ENCODE measurements at regions not wholly inside any gene's neighbourhood (a gene's known extent, or its start where the extent isn't known, plus 50 kb on each side); places are given as distances from the start of the nearest gene placed in this dataset.

DNA sequence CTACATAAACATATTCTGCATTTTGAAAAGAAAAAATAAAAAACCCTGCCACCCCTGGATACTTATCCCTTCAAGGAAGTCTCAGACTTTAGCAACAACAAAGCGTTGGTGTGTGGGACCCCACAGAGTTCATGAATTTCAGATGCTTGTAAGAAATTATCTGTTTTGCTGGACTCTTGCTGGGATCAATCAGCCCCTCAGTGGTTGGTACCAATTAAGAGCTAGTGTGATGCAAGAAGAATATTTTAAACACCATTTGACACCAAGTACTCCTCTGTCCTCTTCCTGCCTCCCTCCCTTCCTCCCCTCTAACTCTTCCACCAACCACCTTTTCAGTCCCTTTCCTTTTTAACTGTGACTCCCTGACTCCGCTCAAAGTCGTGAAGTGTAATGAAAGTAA is 51.5 kb downstream of the SST start:
- DNase-seq (ENCODE audit: low read depth), result no peak

DNA sequence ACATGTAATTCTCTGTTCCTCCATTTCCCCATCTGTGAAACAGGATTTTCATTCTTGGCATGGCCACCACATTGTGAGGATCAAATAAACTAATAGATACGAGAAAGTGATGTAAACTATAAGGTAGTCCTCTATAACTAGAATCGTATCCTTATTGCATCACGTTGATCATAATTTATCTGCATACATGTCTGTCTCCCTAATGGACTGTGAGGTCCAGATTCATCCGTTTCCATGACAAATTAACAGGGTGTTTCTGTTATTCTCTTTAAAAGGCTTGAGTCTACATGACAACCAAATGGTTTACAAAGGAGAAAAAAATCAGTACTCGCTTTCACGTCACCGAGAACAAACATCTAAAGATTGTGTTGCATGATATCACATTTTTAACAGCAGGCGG is 53.0 kb downstream of the SST start:
- DNase-seq (ENCODE audit: low read depth), result no peak

DNA sequence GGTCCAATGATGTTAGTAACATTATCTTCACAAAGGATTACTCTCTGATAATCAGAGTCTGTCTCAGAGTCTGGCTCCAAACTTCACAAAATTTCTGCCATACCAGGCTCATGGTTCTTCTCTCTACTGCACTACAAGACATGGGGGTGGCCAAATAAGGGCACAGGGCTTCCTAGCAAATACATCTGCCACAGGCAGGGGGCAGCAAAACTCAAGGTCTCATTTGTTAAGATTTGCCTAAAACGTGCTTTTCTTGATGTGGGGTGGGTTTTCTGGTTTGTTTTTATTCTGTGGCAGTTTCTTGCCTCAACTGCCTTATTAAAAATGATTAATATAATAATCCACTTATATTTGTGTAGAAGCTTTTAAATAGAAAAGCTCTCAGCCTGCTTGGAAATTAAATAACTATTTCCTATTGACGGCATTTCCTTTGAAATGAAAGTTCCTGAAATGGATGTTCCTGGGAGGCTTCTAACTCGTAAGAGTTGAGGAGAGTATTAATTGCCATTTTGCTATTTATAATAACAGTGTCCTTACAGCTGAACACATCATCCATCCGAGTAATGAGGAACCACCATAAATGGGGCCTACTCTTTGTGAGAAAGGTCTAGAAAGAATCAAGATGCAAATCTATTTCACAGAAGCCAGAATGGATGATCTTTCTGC is 53.8 kb downstream of the SST start:
- peak; percentile 38 for DNase-seq (ENCODE audit: low read depth)

DNA sequence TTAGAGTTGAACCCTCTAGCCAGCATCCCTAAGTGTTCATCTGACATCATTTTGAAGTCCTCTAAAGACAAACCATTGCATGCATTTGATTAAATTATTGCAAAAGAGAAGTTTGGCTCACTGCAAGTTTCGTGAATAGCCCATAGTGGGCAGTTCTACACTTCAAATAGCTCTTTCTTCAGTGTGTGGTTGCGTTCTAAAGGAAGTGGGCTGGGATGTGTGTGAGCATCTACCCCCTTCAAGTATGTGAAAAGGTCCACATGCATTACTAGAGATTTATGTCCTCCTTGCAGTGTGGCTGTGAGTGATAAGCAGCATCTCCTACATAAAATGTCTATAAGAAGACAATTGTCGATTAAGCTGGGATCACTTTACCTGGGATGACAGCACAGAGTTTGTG is 54.6 kb downstream of the SST start:
- no peak for DNase-seq (ENCODE audit: low read depth)

DNA sequence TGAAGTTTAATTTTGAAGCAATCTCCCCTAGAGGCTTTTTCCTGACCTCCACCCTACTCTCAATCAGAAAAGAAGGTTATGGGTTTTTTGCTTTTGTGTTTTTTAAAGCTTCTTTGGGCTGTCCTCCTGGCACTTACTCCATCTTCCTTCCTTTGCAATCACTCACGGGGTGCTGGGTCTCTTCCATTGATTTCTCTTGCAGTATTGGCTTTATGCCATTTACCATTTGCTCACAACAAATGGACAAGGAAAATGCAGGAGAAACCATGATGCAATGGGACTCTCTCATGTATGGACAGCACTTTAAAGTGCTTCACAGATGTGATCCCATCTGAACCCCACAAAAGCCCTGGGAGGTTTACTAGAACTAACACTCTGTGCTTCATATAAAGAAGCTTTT is 57.5 kb downstream of the SST start:
- DNase-seq (ENCODE audit: low read depth), result no peak

DNA sequence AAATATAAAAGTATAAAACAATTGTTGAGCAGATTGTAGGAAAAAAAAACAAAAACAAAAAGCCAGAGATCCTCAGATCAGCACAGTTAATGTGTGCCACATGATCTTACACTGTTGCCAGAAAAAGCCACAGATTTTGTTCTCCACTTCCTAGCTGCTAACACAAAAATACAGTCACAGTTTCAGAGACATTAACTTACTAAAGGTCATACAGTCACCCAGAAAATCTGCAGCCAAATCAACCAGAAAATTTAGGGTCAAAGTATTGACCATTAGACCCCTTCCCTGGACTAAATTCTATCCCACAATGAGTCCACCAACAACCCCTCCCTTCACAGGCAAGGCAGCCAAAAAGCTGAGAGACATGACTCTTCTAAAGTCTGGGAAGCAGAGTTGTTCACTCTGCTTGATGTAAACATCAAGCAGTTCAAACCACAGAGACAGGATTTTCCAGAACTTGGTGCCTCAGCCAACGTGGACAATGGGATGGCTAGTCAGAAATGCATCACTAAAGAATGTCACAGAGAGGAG is 59.1 kb downstream of the SST start:
- DNase-seq (ENCODE audit: low read depth), result no peak

DNA sequence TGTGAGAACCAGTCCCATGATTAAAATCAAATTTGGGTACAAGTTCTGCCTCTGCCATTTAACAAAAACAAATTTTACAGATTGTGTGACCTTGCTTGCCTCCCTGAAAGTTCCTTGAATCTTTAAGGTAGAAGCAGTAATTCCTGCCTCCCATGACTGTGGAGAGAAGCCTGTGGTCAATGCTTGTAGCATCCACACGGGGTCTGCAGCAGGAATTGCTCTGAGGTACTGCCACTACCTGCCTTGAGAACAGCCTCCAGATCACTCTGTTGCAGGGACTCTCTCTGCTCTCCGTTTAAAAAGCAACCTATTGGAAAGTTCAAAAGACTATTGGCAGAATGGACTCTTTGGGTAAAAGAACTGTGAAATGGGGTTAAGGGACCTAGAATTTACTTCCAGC is 75.9 kb downstream of the SST start:
- no peak for DNase-seq (ENCODE audit: low read depth)

DNA sequence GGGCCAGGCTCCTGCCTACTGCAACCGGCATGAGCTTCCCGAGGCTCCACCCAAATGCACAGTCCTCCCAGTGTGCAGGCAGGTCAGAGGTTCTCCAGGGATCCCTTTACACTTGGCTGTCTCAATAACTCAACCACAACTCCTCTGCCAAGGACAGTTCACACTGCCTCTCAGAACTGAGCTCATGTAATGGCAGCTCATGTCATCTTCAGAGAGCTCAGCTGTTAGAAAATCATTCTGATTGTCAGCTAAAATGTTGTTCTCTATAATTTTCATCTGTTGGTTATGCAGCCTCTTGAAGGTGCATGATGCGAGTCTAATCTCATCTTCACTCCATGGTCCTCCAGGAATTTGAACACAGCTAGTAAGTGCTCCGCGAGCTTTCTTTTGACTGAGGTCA is 76.7 kb downstream of the SST start:
- DNase-seq (ENCODE audit: low read depth), result no peak

DNA sequence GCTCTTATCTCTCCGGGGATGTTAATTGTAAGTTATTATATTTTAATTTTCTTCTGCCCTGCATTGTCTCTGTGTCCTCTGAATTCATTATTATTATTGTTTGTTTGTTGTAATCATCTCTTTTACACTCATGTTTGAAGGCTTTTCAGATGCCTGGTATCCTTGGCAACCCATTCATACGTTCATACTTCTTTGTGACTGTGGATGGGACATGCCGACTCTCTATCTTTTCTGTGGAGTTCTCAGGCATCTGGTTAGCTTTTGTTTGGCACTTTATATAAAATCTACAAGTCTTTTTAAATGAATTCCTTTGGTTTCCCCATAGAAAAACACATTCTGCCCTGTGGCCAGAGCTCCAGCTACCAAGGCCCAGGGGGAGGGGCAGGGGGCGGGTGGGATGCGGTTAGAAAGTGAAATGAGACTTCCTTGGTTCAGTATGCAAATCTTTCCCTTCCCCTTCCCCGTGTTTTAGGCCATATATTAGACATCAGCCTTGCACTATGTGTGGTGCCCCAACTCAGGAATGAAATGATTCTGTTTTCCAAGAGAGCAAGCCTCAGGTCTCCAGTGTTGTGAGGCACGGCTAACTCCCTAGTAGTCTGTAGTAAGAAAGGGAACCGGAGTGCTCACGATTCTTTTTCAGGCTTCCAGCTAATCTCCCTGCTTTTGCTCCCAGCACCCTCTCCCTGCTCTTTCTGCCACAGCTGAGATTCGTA is 79.2 kb downstream of the SST start:
- no peak for DNase-seq (ENCODE audit: low read depth)

DNA sequence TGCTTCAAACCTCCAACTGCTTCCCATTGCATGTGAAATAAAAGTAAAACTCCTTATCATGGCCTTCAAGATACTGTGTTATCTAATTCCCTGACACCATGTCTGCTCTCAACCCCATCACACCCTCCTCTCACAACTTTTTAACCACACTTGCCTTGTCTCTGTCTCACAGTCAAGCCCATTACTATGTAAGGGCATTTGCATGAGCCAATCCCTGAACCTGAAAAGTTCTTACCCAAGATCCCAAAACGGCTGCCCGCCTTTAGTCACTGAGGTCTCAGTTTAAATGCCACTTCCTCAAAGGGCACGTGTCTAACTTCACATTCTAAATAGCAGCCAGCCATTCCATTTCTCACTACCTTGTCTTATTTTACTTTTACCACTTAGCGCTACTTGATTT is 83.1 kb downstream of the SST start:
- DNase-seq (ENCODE audit: low read depth), result no peak

DNA sequence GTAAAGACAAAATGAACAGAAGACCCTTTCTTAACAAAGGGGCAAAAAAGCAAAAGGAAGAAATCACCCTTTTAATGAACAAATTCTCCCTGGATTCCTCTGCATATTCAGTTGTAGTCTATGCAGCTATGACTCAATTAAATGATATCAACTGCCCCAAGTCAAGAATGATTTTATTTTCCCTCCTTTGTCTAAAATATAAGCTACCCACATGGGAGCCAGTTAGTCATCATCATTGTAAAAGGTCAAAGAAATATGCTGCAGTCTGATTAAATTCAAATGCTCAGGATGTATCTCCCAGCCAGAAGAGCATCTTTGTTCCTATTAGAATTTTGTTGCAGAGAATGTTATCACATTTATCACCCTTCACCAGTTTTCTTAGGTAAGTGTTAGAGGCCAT is 84.0 kb downstream of the SST start:
- DNase-seq (ENCODE audit: low read depth), result no peak

DNA sequence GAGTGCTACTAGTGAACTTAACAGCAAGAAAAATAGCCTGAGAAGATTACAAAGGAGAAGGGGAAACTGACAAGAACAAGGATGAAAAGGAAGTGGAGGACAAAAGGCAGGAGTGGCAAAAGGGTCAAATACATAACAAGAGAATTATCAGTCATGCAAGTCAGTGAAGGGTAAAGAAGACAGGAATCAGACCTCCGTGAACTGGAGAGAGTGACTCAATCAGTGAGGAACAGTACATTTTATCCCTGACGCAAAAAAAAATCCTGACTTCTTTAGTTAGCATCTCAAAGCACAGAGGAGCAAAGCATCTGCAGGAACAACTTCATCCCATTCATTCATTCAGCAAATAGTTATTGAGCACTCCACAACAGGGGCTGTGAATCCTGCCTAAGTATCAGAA is 97.8 kb downstream of the SST start:
- DNase-seq (ENCODE audit: low read depth), result no peak

DNA sequence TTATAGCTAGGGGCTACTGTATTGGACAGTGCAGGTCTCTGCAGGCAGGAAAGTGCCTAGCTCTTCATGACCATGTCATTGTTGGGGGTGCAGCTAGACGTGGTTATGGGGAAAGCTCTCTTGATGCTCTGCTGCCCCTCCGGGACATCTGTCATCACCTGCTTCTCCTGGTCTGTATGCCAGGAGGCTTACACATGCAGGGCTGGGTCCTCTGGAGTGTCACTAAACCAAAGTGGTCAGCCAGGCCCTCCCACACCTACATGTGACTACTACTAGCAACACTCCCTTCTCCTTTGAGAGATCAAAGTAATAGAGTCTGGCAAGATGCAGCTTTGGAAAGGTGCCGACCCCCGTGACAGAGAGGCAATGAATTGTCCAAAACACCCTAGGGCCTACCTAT is 98.5 kb downstream of the SST start:
- DNase-seq (ENCODE audit: low read depth), result no peak

DNA sequence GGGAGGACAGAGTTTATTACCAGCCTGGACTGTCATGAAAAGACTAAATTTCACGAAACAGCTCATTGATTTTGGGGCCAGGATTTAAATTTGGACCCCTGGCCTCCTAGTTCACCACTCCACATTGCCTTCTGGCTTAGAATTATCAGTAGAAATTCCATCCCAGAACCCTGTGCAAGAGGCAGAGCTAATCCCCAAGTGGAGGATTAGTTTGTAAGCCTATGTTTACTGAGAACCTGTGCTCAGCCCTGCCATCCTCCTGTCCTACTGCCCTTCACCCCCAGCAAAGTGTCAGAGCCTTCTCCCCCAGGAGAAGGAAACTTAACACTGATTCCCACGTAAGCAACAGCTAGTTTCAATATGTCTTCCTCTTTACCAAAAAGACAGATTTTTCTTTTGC is 99.4 kb downstream of the SST start:
- DNase-seq (ENCODE audit: low read depth), result no peak

DNA sequence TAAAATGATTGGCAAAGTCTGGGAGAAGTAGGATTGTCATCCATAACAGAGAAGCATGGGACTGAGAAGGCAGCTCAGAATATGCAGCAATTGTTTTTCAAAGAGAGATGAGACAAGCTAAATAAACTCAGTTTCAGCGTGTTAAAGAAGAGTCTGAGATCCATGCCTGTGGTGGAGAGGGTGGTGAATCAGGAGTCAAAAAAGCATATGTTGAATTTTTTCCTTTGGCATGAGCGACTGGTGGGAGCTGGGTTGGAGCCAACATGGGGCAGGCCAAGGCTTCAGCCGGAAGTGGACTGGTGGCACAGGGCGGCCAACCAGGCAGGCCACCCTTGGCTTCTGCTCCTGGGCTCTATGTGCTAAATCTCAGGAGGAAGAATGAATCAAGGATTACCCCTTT is 102.0 kb downstream of the SST start:
- no peak for DNase-seq (ENCODE audit: low read depth)

DNA sequence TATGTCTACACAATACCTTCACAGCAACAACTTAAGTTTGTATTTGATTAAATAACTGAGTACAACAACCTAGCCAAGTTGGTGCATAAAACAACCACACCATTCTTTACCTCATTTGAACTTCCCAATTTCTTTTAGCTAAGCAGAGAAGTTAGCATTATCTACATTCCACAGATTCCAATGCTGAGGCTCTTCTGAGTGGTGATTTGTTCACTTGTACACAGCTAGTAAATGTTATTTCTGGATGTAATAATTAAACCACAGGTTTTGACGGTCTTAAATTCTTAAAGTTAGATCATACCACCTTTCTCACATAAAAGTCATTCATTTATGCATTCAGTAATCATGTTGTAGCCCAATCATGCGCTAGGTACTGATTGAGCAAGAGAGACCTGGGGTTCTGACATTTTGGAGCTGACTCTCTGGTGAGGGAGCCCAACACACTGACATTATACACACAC is 102.5 kb downstream of the SST start:
- no peak for DNase-seq (ENCODE audit: low read depth)

DNA sequence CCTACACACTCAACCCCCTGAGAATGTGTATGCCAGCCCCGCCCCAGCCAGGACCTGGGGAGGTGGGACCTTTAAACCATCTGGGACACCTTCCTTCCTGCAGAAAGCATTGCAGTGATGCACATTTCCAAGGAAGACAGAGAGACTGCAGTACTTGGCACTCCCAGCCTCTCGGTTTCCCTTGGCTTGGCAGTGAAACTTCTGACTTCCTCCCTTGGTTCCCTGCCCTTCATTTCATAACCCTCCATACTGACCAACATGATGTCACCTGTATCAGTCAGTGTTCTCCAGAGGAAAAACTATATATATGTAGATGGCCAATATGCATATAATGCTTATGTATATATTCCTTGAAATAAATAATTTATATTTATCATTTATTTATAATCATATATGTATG is 103.2 kb downstream of the SST start:
- no peak for DNase-seq (ENCODE audit: low read depth)

DNA sequence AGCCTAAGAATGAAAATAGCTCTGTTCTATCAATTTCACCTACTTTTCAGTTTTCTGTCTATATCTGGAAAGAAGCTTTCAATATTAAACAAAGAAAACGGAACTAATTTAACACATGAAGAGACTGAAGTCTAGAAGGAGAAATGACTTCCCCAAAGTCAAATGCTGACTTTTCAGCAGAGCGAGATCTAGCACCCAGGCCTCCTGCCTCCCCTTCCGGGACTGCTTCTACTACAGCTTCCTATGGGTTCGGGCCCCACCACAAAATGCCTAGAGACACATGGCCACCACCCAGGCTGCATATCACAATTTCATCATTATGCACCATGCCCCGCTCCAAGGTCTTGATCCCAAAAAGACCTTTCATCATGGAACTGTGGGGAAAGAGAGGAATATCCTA is 104.5 kb downstream of the SST start:
- no peak for DNase-seq (ENCODE audit: low read depth)

DNA sequence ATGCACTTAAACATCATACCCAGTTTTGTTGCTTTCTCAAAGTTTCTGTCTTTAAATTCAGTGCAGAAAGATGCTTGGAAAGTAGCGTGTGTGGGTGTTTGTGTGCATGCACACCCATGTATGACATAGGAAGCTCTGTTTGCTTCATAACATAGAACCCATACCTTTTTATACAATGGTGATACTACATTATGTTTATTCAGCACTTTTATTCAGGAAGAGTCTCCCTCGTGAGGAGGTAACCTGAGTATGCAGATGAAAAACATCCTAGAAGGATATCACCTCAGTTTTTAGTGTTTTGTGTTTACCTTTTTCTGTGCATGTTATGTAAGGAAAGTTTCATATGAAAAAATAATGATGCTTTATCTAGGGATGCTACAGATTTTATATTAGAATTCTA is 111.2 kb downstream of the SST start:
- DNase-seq (ENCODE audit: low read depth), result no peak

DNA sequence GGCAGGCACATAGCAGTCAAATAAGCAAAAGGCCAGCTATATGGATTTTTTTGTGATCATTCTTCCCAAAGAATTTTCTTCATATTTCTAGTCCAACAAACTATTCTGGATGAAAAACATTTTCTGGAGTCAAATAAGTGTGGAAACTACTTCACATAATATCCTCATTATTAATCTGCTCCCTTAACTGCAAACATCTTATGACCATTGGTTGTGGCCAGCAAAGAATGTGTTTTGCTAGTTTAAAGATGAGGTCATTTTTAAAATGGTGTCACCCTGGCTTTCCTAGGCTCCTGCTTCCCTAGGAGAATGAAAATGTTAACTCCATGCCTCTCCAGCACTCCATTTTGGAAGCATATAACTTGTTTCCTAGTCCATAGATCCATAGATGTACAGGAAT is 118.8 kb downstream of the SST start:
- no peak for DNase-seq (ENCODE audit: low read depth)

DNA sequence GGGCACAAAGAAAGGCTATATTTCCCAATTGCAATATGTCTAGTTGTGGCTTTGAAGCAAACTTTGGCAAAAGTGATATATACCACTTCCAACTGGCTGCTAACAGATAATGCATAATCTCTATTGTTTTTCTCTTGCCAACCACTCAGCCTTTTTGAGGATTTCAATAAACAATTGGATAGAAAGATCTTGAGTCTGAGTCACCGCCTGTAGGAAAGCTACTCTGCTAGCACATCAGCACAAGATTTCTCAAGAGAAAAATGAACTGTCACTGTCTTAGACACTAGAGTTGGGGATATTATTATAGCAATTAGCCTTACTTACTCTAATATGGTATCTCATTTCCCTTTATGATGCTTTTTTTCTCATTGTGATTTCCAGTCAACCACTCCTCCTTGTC is 119.7 kb downstream of the SST start:
- no peak for DNase-seq (ENCODE audit: low read depth)

DNA sequence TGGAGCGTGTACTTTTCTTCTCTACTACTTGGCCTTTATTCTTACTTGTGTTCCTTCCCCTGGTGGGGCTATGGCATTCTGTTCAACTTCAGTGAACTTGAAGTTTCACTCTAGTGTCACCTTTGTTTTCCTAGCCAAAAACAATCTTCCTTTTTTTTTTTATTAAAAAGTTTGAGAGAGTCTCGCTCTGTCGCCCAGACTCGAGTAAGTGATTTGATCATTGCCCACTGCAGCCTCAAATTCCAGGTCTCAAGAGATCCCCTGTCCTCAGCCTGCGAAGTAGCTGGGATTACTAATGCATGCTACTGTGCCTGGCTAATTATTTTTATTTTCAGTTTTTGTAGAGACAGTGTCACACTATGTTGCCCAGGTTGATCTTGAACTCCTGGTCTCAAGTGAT is 124.8 kb downstream of the SST start:
- no peak for DNase-seq (ENCODE audit: low read depth)

DNA sequence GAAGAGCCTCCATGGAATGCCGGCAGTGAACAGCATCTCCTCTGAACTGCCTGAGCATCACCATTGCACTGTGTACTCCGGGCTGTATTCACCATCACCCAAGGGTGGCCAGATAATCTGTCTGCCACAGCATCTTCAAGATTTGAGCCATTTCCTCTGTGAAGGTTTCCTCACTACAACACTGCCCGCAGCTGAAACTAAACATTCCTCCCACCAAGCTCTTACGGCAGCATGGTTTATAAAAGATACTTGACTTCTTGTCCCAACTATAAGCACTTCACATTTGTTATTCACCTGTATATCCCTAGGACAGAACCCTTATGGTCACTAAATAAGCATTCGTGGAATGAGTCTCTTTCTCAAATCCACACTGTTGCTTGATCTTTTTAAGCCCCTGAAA is 125.9 kb downstream of the SST start:
- no peak for DNase-seq (ENCODE audit: low read depth)

DNA sequence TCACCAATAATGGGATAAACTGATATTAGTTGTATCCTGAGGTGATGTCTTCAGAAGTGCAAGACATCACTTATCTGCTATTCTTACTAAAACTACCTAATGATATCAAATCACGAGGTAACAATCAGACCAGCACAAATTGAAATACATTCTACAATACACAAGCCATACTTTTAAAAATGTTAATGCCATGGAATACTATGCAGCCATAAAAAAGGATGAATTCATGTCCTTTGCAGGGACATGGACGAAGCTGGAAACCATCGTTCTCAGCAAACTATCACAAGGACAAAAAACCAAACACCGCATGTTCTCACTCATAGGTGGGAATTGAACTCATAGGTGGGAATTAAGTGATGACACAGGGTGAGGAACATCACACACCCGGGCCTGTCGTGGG is 129.3 kb downstream of the SST start:
- DNase-seq (ENCODE audit: low read depth), result no peak
